SK-N-SH treated with all-trans-retinoic acid at 6 μM for 48 hours (cell line): ENCODE measurements at regions not wholly inside any gene's neighbourhood (a gene's known extent, or its start where the extent isn't known, plus 50 kb on each side); places are given as distances from the start of the nearest gene placed in this dataset.
"Not testable (repeated sequence)": the region's sequence is repeated elsewhere in the genome, so short reads cannot be mapped to it uniquely, and the experiment has no call there.

ENCODE experiments used
- ATAC-seq: fragments of 200-7000 bp; cut with Tn5 transposase; 3 replicates; pipeline ENCODE4 v1.9.1; 2020; ENCODE audit warnings: mild to moderate bottlenecking, moderate library complexity
- ARNTL ChIP-seq: fragments of 450-650 bp; formaldehyde crosslinking; IDR thresholded peaks from 2 replicates; pipeline ENCODE4 v1.5.0; 2020; ENCODE audit warnings: low read depth, mild to moderate bottlenecking, moderate library complexity, borderline replicate concordance
- CREB5 ChIP-seq: fragments of 250-450 bp; sonication (Bioruptor Pico); IDR thresholded peaks from 2 replicates; pipeline ENCODE4 v1.5.1; 2020; ENCODE audit warnings: low read depth, mild to moderate bottlenecking, moderate library complexity
- CSDC2 ChIP-seq: fragments of 250-450 bp; sonication (Bioruptor Pico); IDR thresholded peaks from 2 replicates; pipeline ENCODE4 v1.5.0; 2020; ENCODE audit warnings: mild to moderate bottlenecking, moderate library complexity
- CSRNP3 ChIP-seq: fragments of 250-450 bp; sonication (Bioruptor Pico); IDR thresholded peaks from 2 replicates; pipeline ENCODE4 v1.5.1; 2021; ENCODE audit warnings: mild to moderate bottlenecking, moderate library complexity
- ESRRG ChIP-seq: fragments of 250-450 bp; sonication (Bioruptor Pico); IDR thresholded peaks from 2 replicates; pipeline ENCODE4 v1.6.1; 2021; ENCODE audit warnings: mild to moderate bottlenecking
- GLIS3 ChIP-seq: fragments of 250-450 bp; sonication (Bioruptor Pico); IDR thresholded peaks from 2 replicates; pipeline ENCODE4 v1.5.0; 2020; ENCODE audit warnings: mild to moderate bottlenecking, moderate library complexity
- ISL1 ChIP-seq: fragments of 250-450 bp; sonication (Bioruptor Pico); IDR thresholded peaks from 2 replicates; pipeline ENCODE4 v2.1.2; 2022; ENCODE audit warnings: mild to moderate bottlenecking, moderate library complexity
- OSR1 ChIP-seq: fragments of 250-450 bp; sonication (Bioruptor Pico); IDR thresholded peaks from 2 replicates; pipeline ENCODE4 v1.8.0; 2022; ENCODE audit warnings: moderate library complexity, mild to moderate bottlenecking, inconsistent platforms
- PATZ1 ChIP-seq: fragments of 250-450 bp; sonication (Bioruptor Pico); IDR thresholded peaks from 2 replicates; pipeline ENCODE4 v1.8.0; 2020; ENCODE audit warnings: mild to moderate bottlenecking, moderate library complexity, borderline replicate concordance
- POU6F1 ChIP-seq: fragments of 250-450 bp; sonication (Bioruptor Pico); IDR thresholded peaks from 2 replicates; pipeline ENCODE4 v1.8.0; 2021; ENCODE audit warnings: low read depth, mild to moderate bottlenecking, moderate library complexity, borderline replicate concordance
- PPARA ChIP-seq: fragments of 250-450 bp; sonication (Bioruptor Pico); IDR thresholded peaks from 2 replicates; pipeline ENCODE4 v1.5.0; 2020; ENCODE audit warnings: mild to moderate bottlenecking, borderline replicate concordance
- SNAI2 ChIP-seq: fragments of 250-450 bp; sonication (Bioruptor Pico); IDR thresholded peaks from 2 replicates; pipeline ENCODE4 v1.5.0; 2020; ENCODE audit warnings: mild to moderate bottlenecking, moderate library complexity
- TCF4 ChIP-seq: fragments of 250-450 bp; sonication (Bioruptor Pico); IDR thresholded peaks from 2 replicates; pipeline ENCODE4 v1.8.0; 2021; ENCODE audit warnings: mild to moderate bottlenecking, moderate library complexity, borderline replicate concordance
- TOX ChIP-seq: fragments of 250-450 bp; sonication (Bioruptor Pico); IDR thresholded peaks from 2 replicates; pipeline ENCODE4 v1.8.0; 2021; ENCODE audit warnings: mild to moderate bottlenecking, moderate library complexity, borderline replicate concordance
- TSHZ2 ChIP-seq: fragments of 250-450 bp; sonication (Bioruptor Pico); IDR thresholded peaks from 2 replicates; pipeline ENCODE4 v1.5.0; 2020; ENCODE audit warnings: mild to moderate bottlenecking, moderate library complexity
- ZC3H10 ChIP-seq: fragments of 250-450 bp; sonication (Bioruptor Pico); IDR thresholded peaks from 2 replicates; pipeline ENCODE4 v1.5.1; 2021; ENCODE audit warnings: mild to moderate bottlenecking, moderate library complexity
- ZFP3 ChIP-seq: fragments of 250-450 bp; sonication (Bioruptor Pico); IDR thresholded peaks from 2 replicates; pipeline ENCODE4 v1.5.0; 2020; ENCODE audit warnings: mild to moderate bottlenecking, moderate library complexity
- ZFP30 ChIP-seq: fragments of 450-650 bp; formaldehyde crosslinking; IDR thresholded peaks from 2 replicates; pipeline ENCODE4 v1.5.0; 2022; ENCODE audit warnings: mild to moderate bottlenecking, moderate library complexity
- ZNF70 ChIP-seq: fragments of 450-650 bp; formaldehyde crosslinking; IDR thresholded peaks from 2 replicates; pipeline ENCODE4 v1.5.0; 2020; ENCODE audit warnings: mild to moderate bottlenecking, moderate library complexity

- TF ChIP-seq POU6F1 (CRISPR knock-in tag) (no peak), ISL1 (CRISPR knock-in tag) (no peak), TSHZ2 (CRISPR knock-in tag) (no peak), ZFP30 (CRISPR knock-in tag) (no peak), CSRNP3 (CRISPR knock-in tag) (no peak), CSDC2 (CRISPR knock-in tag) (no peak), TCF4 (no peak), PPARA (CRISPR knock-in tag) (no peak), ZNF70 (CRISPR knock-in tag) (no peak)
- ATAC-seq = no peak
These were observed 370.0 kb downstream of the GPAT3 start for GRCh38 chr4:83905952-83906351.

GRCh38 chr4:83903740-83904139 lies 367.8 kb downstream of the GPAT3 start:
- ATAC-seq = not testable (repeated sequence)

- no peak for ATAC-seq
These were observed 358.9 kb downstream of the GPAT3 start for GRCh38 chr4:83894831-83895230.

GRCh38 chr4:83890816-83891215 lies 354.9 kb downstream of the GPAT3 start:
- no peak for ATAC-seq
- no peak for TF ChIP-seq PATZ1 (CRISPR knock-in tag)
- no peak for TF ChIP-seq ESRRG (CRISPR knock-in tag)
- no peak for TF ChIP-seq POU6F1 (CRISPR knock-in tag)
- TF ChIP-seq ZNF70 (CRISPR knock-in tag) = no peak
- TF ChIP-seq ISL1 (CRISPR knock-in tag) = no peak
- TF ChIP-seq TOX = no peak
- TF ChIP-seq ZFP3 (CRISPR knock-in tag) = no peak
- no peak for TF ChIP-seq OSR1 (CRISPR knock-in tag)
- no peak for TF ChIP-seq CREB5 (CRISPR knock-in tag)
- TF ChIP-seq CSDC2 (CRISPR knock-in tag) = no peak
- no peak for TF ChIP-seq PPARA (CRISPR knock-in tag)
- no peak for TF ChIP-seq ZFP30 (CRISPR knock-in tag)
- TF ChIP-seq ZC3H10 (CRISPR knock-in tag) = no peak

More at GRCh38 chr4:83894831-83895230, 358.9 kb downstream of the GPAT3 start:
- TF ChIP-seq CREB5 (CRISPR knock-in tag) (no peak), SNAI2 (no peak), TCF4 (no peak), ARNTL (CRISPR knock-in tag) (no peak), GLIS3 (CRISPR knock-in tag) (no peak), CSRNP3 (CRISPR knock-in tag) (no peak), ZFP30 (CRISPR knock-in tag) (no peak)
